ENCODE measurements at regions not wholly inside any gene's neighbourhood (a gene's known extent, or its start where the extent isn't known, plus 50 kb on each side); places are given as distances from the start of the nearest gene placed in this dataset.

DNA sequence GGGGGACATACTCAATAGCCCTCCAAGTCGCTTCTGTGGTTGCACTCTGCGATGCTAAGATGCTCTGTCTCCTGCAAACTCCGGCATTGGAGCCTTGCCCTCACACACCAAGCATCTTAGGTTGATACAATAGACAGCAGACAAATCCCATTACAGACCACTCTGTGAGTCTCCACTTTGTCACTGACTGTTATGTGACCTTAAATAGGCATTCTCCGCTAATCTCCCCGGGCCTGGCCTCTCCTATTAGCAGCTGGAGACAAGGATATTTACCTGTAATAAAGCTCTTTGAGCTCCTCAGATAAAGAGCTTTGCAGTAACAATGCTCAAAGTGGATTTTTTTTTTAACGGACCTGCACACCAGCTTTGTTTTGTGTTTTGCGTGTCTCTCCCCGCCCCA, 479.7 kb upstream of the TBX3 start:
- TF ChIP-seq, protein P1, sequence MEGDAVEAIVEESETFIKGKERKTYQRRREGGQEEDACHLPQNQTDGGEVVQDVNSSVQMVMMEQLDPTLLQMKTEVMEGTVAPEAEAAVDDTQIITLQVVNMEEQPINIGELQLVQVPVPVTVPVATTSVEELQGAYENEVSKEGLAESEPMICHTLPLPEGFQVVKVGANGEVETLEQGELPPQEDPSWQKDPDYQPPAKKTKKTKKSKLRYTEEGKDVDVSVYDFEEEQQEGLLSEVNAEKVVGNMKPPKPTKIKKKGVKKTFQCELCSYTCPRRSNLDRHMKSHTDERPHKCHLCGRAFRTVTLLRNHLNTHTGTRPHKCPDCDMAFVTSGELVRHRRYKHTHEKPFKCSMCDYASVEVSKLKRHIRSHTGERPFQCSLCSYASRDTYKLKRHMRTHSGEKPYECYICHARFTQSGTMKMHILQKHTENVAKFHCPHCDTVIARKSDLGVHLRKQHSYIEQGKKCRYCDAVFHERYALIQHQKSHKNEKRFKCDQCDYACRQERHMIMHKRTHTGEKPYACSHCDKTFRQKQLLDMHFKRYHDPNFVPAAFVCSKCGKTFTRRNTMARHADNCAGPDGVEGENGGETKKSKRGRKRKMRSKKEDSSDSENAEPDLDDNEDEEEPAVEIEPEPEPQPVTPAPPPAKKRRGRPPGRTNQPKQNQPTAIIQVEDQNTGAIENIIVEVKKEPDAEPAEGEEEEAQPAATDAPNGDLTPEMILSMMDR (conservative IDR thresholded peaks at IDR 0.05 in 1 of 2, IDR thresholded peaks at IDR 0.05 in 1 of 2; ENCODE audit: low read depth in 1 of 2, low read length in 2 of 2) = no peak
- no peak for TF ChIP-seq EZH2 (IDR thresholded peaks at IDR 0.05; ENCODE audit: low read length, missing control alignments)

Data from fibroblast of lung (primary cell).